ENCODE measurements at regions not wholly inside any gene's neighbourhood (a gene's known extent, or its start where the extent isn't known, plus 50 kb on each side); places are given as distances from the start of the nearest gene placed in this dataset.

- Histone ChIP-seq H3K4me1 (ENCODE audit: control insufficient read depth in 4 of 4, insufficient read depth in 4 of 4, low read length in 3 of 4) (no peaks in the 10 kb centered on the region), H3K36me3 (ENCODE audit: control insufficient read depth in 4 of 4, insufficient read depth in 3 of 4, low read depth in 1 of 4, low read length in 3 of 4) (no peaks in the 10 kb centered on the region), H3K9ac (ENCODE audit: low read depth in 1 of 2, low read length in 2 of 2) (no peak overlapping the region), H3K27me3 (ENCODE audit: control insufficient read depth in 4 of 4, insufficient read depth in 4 of 4, low read length in 3 of 4) (no peaks in the 10 kb centered on the region), H3K27ac (ENCODE audit: low read depth in 1 of 2, low read length in 2 of 2) (no peak overlapping the region), H3K9me3 (ENCODE audit: control insufficient read depth in 4 of 4, low read length in 3 of 4) (no peaks in the 10 kb centered on the region), H3K4me3 (ENCODE audit: low read depth in 1 of 3, low read length in 3 of 3) (no peak overlapping the region)
- no peak for DNase-seq (ENCODE audit: low spot score)
- WGBS: 71% methylated on average over 5 of the region's 5 CpGs
- TF ChIP-seq SP1 (IDR thresholded peaks at IDR 0.05) (no peak), GABPA (IDR thresholded peaks at IDR 0.05 in 1 of 2, conservative IDR thresholded peaks at IDR 0.05 in 1 of 2) (no peak), YY1 (IDR thresholded peaks at IDR 0.05) (no peak), REST (IDR thresholded peaks at IDR 0.05) (no peak), HNF4A (conservative IDR thresholded peaks at IDR 0.05) (no peak), TAF1 (conservative IDR thresholded peaks at IDR 0.05) (no peak), ATF3 (IDR thresholded peaks at IDR 0.05) (no peak), RAD21 (IDR thresholded peaks at IDR 0.05) (no peak), NR2F2 (IDR thresholded peaks at IDR 0.05) (no peak)
- TF ChIP-seq, protein P1, sequence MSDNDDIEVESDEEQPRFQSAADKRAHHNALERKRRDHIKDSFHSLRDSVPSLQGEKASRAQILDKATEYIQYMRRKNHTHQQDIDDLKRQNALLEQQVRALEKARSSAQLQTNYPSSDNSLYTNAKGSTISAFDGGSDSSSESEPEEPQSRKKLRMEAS (IDR thresholded peaks at IDR 0.05): no peak
Observed at GRCh38 chr2:116842164-116842563, 972.3 kb upstream of the DDX18 start.

DNA sequence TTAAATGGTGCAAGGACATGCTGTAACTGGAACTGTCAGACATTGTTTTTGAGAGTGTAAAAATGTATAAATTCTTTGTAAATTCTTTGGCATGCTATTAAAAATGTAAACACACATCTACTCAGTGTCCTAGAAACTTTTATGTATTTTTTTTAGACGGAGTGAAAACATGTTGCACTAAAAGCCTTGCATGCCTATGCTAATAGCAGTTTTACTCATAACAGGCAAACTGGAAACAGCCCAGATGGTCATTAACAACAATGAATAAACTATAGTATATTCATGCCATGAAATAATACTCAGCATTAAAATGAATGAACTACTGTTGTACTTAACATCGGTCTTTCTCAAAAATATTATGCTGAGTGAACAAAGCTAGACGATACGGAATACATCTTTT is 954.8 kb upstream of the DDX18 start:
- Histone ChIP-seq H3K27me3 (ENCODE audit: control insufficient read depth in 4 of 4, insufficient read depth in 4 of 4, low read length in 3 of 4) (no peaks in the 10 kb centered on the region), H3K4me1 (ENCODE audit: control insufficient read depth in 4 of 4, insufficient read depth in 4 of 4, low read length in 3 of 4) (no peaks in the 10 kb centered on the region), H3K4me3 (ENCODE audit: low read depth in 1 of 3, low read length in 3 of 3) (no peak overlapping the region), H3K27ac (ENCODE audit: low read depth in 1 of 2, low read length in 2 of 2) (no peak overlapping the region), H3K9me3 (ENCODE audit: control insufficient read depth in 4 of 4, low read length in 3 of 4) (peaks cover 0 to 3% (median 0%) of the 10 kb centered on the region in 4 donors), H3K9ac (ENCODE audit: low read depth in 1 of 2, low read length in 2 of 2) (no peak overlapping the region), H3K36me3 (ENCODE audit: control insufficient read depth in 4 of 4, insufficient read depth in 3 of 4, low read depth in 1 of 4, low read length in 3 of 4) (no peaks in the 10 kb centered on the region)
- TF ChIP-seq SP1 (IDR thresholded peaks at IDR 0.05) (no peak), ATF3 (IDR thresholded peaks at IDR 0.05) (no peak), YY1 (IDR thresholded peaks at IDR 0.05) (no peak), GABPA (IDR thresholded peaks at IDR 0.05 in 1 of 2, conservative IDR thresholded peaks at IDR 0.05 in 1 of 2) (no peak), HNF4A (conservative IDR thresholded peaks at IDR 0.05) (no peak), JUND (IDR thresholded peaks at IDR 0.05) (no peak), RAD21 (IDR thresholded peaks at IDR 0.05) (no peak), NR2F2 (IDR thresholded peaks at IDR 0.05) (no peak), FOXA2 (IDR thresholded peaks at IDR 0.05) (no peak), EGR1 (IDR thresholded peaks at IDR 0.05; ENCODE audit: low read depth in 2 of 2) (no peak), REST (IDR thresholded peaks at IDR 0.05) (no peak), ZBTB33 (IDR thresholded peaks at IDR 0.05) (no peak), FOXA1 (IDR thresholded peaks at IDR 0.05) (no peak), RXRA (IDR thresholded peaks at IDR 0.05) (no peak), TAF1 (conservative IDR thresholded peaks at IDR 0.05) (no peak), HNF4G (IDR thresholded peaks at IDR 0.05) (no peak), CTCF (IDR thresholded peaks at IDR 0.05; ENCODE audit: low read depth, low read length, missing input control) (no peak)
- TF ChIP-seq, protein P1 (IDR thresholded peaks at IDR 0.05): no peak
- no peak for DNase-seq (ENCODE audit: low spot score)
- 81% methylated on average over 4 of the region's 4 CpGs for WGBS

Data from liver (tissue), 8 donors.